GM13976 (cell line): ENCODE measurements at regions not wholly inside any gene's neighbourhood (a gene's known extent, or its start where the extent isn't known, plus 50 kb on each side); places are given as distances from the start of the nearest gene placed in this dataset.

Experiments used
- DNase-seq: peaks from one replicate; pipeline ENCODE4 v3.0.0; 2012; ENCODE audit warnings: low spot score
- CTCF ChIP-seq: IDR thresholded peaks from 2 replicates; pipeline ENCODE4 v1.5.1; 2012; ENCODE audit warnings: borderline replicate concordance, mild to moderate bottlenecking; ENCODE audit not compliant: insufficient read depth; ENCODE audit errors: extremely low read depth, missing control alignments, control extremely low read depth
- in situ Hi-C: fragments of 300-500 bp; cut with MboI; formaldehyde crosslinking; loops from one replicate; pipeline ENCODE4 v1.12.0; 2022; ENCODE audit warnings: low sequenced_read_pairs, mixed read lengths, inconsistent platforms; ENCODE audit not compliant: unreplicated experiment

DNA sequence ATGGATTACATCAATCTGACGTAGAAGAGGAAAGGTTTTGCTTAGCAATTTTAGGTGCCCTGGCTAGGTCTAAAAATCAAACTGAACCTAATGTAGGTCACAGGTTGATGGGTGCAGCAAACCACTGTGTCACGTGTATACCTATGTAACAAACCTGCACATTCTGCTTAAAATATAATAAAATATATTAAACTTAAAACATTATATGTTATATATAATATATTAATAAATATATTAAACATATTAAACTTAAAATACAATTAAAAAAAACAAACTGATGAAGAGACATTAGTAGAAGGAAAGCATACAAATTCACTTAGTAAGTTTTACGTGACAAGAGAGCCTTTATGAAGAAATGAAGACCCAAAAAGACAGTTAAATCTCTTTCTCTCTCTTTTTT lies 51.7 kb upstream of the FBXL17 start:
- no peak for TF ChIP-seq CTCF
- DNase-seq, result no peak
- in situ Hi-C loops, result no loop called here

GRCh38 chr5:108432024-108432423 lies 50.1 kb upstream of the FBXL17 start:
- DNase-seq, result no peak
- no peak for TF ChIP-seq CTCF
- in situ Hi-C loops, result no loop called here
